ENCODE measurements at regions not wholly inside any gene's neighbourhood (a gene's known extent, or its start where the extent isn't known, plus 50 kb on each side); places are given as distances from the start of the nearest gene placed in this dataset.

- TF ChIP-seq GTF3C2 (IDR thresholded peaks at IDR 0.05; ENCODE audit: borderline replicate concordance, extremely low read depth, insufficient read length), result no peak
- TF ChIP-seq NKRF (IDR thresholded peaks at IDR 0.05; ENCODE audit: borderline replicate concordance), result no peak
- no peak for TF ChIP-seq PRMT5 (CRISPR knock-in tag; IDR thresholded peaks at IDR 0.05)
- TF ChIP-seq ZNF395 (CRISPR knock-in tag; IDR thresholded peaks at IDR 0.05), result no peak
- no peak for TF ChIP-seq SMARCB1 (IDR thresholded peaks at IDR 0.05; ENCODE audit: insufficient read length, low read depth)
Measured at GRCh38 chr13:68540244-68540643, 1310.1 kb upstream of the PCDH9 start (continued).

All from K562 (cell line).